HCT116 (cell line): ENCODE measurements at regions not wholly inside any gene's neighbourhood (a gene's known extent, or its start where the extent isn't known, plus 50 kb on each side); places are given as distances from the start of the nearest gene placed in this dataset.

Source experiments
- ATAC-seq: fragments of 200-7000 bp; cut with Tn5 transposase; 2 replicates; pipeline ENCODE4 v1.9.1; 2020; ENCODE audit warnings: mild to moderate bottlenecking, moderate library complexity
- BruUV-seq: library from RNA; stranded (reverse); fragments of 400-500 nt; replicated peaks from 2 replicates; lab custom pipeline; 2021; lab: Mats Ljungman, UMichigan
- CTCF ChIA-PET: fragments of 300-600 bp; sonication (Branson Sonifier 250); formaldehyde crosslinking; loops from one replicate; lab custom pipeline; 2021; ENCODE audit warnings: antibody characterized with exemption; lab: Charles Lee
- POLR2A ChIA-PET: fragments of 300-600, 350-600 bp; sonication (Branson Sonifier 250); formaldehyde crosslinking; loops from one replicate; lab custom pipeline; 2021; ENCODE audit warnings: antibody characterized with exemption; lab: Charles Lee
- RAD21 ChIA-PET, 2 experiments: fragments of 300-600 bp; sonication (Branson Sonifier 250); formaldehyde crosslinking; loops; one replicate each; lab custom pipeline; 2023; ENCODE audit warnings: low total read pairs in 2 of 2; ENCODE audit not compliant: uncharacterized antibody in 2 of 2, unreplicated experiment in 2 of 2, low non-redundant PET in 1 of 2; lab: Charles Lee
- DNase-seq: peaks from one replicate; pipeline ENCODE4 v3.0.0-alpha.2; 2010; ENCODE audit warnings: low read depth, low spot score
- H2AFZ ChIP-seq: fragments of 200-600 bp; shearing (Covaris generic), sonication (generic); 2 replicates; pipeline ENCODE4 v1.6.1; 2017; ENCODE audit warnings: low read depth, mixed run types, mixed read lengths, antibody characterized with exemption, low read length; ENCODE audit not compliant: poor library complexity, severe bottlenecking
- H3K27ac ChIP-seq: 2 replicates; pipeline ENCODE4 v1.5.1; 2012; ENCODE audit warnings: low read depth, low read length
- H3K27me3 ChIP-seq: fragments of 200-600 bp; sonication (generic); 2 replicates; pipeline ENCODE4 v1.6.1; 2016; ENCODE audit warnings: mixed run types, low read length, mixed read lengths; ENCODE audit not compliant: insufficient read depth
- H3K36me3 ChIP-seq, 2 experiments: fragments of 200-500 bp in 1 of 2; fragments of 200-600 bp in 1 of 2; sonication (Bioruptor generic) in 1 of 2; sonication (generic) in 1 of 2; 2 replicates each; pipeline versions ENCODE4 v1.5.1 to v1.6.1; 2014 to 2016; ENCODE audit warnings: low read length in 2 of 2, inconsistent platforms in 1 of 2, mixed read lengths in 1 of 2, mixed run types in 1 of 2; ENCODE audit not compliant: insufficient read depth in 2 of 2, control insufficient read depth in 1 of 2
- H3K4me1 ChIP-seq, 2 experiments: fragments of 200-600 bp in 1 of 2; sonication (generic) in 1 of 2; 2 replicates each; pipeline versions ENCODE4 v1.5.1 to v1.6.1; 2012 to 2017; ENCODE audit warnings: low read length in 2 of 2, inconsistent platforms in 1 of 2, mild to moderate bottlenecking in 1 of 2, mixed read lengths in 1 of 2, mixed run types in 1 of 2, moderate library complexity in 1 of 2; ENCODE audit not compliant: insufficient read depth in 2 of 2, control insufficient read depth in 1 of 2
- H3K4me2 ChIP-seq: fragments of 200-600 bp; sonication (generic); 2 replicates; pipeline ENCODE4 v1.6.1; 2017; ENCODE audit warnings: mixed run types, low read length, mixed read lengths
- H3K4me3 ChIP-seq, 2 experiments: fragments of 200-600 bp in 1 of 2; sonication (generic) in 1 of 2; replicated peaks in 1 of 2; 2 replicates each; pipeline ENCODE4 v1.5.1; 2011 to 2016; ENCODE audit warnings: low read length in 2 of 2, control low read depth in 1 of 2, low read depth in 1 of 2, mild to moderate bottlenecking in 1 of 2, mixed read lengths in 1 of 2, mixed run types in 1 of 2
- H3K79me2 ChIP-seq: fragments of 200-600 bp; sonication (generic); 2 replicates; pipeline ENCODE4 v1.6.1; 2017; ENCODE audit warnings: mild to moderate bottlenecking, mixed run types, low read length, moderate library complexity, mixed read lengths; ENCODE audit not compliant: insufficient read depth
- H3K9ac ChIP-seq: fragments of 200-600 bp; sonication (generic); 2 replicates; pipeline ENCODE4 v1.6.1; 2016; ENCODE audit warnings: low read length, mixed read lengths
- H3K9me2 ChIP-seq: fragments of 200-600 bp; sonication (generic), shearing (Covaris generic); 2 replicates; pipeline ENCODE4 v1.6.1; 2017; ENCODE audit warnings: mixed run types, mild to moderate bottlenecking, moderate library complexity; ENCODE audit not compliant: insufficient read depth
- H3K9me3 ChIP-seq, 2 experiments: fragments of 200-500 bp in 1 of 2; fragments of 200-600 bp in 1 of 2; sonication (Bioruptor generic) in 1 of 2; sonication (generic) in 1 of 2; 2 replicates each; pipeline ENCODE4 v1.6.1; 2014 to 2017; ENCODE audit warnings: low read length in 2 of 2, mixed read lengths in 2 of 2, inconsistent platforms in 1 of 2, low read depth in 1 of 2, mild to moderate bottlenecking in 1 of 2, mixed run types in 1 of 2, moderate library complexity in 1 of 2; ENCODE audit not compliant: control insufficient read depth in 1 of 2, insufficient read depth in 1 of 2
- H4K20me1 ChIP-seq: fragments of 200-600 bp; sonication (generic), shearing (Covaris generic); 2 replicates; pipeline ENCODE4 v1.6.1; 2017; ENCODE audit warnings: mixed run types, mild to moderate bottlenecking, moderate library complexity; ENCODE audit not compliant: insufficient read depth
- CBX3 ChIP-seq: IDR thresholded peaks from 2 replicates; pipeline ENCODE4 v1.6.1; 2012; ENCODE audit warnings: low read depth
- EGR1 ChIP-seq: IDR thresholded peaks from 2 replicates; pipeline ENCODE4 v1.6.1; 2012; ENCODE audit warnings: low read depth
- ELF1 ChIP-seq: IDR thresholded peaks from 2 replicates; pipeline ENCODE4 v1.6.1; 2012; ENCODE audit warnings: low read depth, borderline replicate concordance
- FOSL1 ChIP-seq: IDR thresholded peaks from 2 replicates; pipeline ENCODE4 v1.6.1; 2012; ENCODE audit warnings: low read depth
- MAX ChIP-seq: IDR thresholded peaks from 2 replicates; pipeline ENCODE4 v1.6.1; 2012
- POLR2AphosphoS5 ChIP-seq: IDR thresholded peaks from 2 replicates; pipeline ENCODE4 v1.6.1; 2011; ENCODE audit warnings: mild to moderate bottlenecking, low read depth, low read length, moderate library complexity
- RAD21 ChIP-seq: IDR thresholded peaks from 2 replicates; pipeline ENCODE4 v1.6.1; 2012; ENCODE audit warnings: low read depth, mild to moderate bottlenecking
- REST ChIP-seq: IDR thresholded peaks from 2 replicates; pipeline ENCODE4 v1.6.1; 2012; ENCODE audit warnings: low read depth
- SIN3A ChIP-seq: IDR thresholded peaks from 2 replicates; pipeline ENCODE4 v1.6.1; 2012; ENCODE audit warnings: low read depth
- SP1 ChIP-seq: IDR thresholded peaks from 2 replicates; pipeline ENCODE4 v1.6.1; 2012; ENCODE audit warnings: low read depth
- SRF ChIP-seq: IDR thresholded peaks from 2 replicates; pipeline ENCODE4 v1.6.1; 2012; ENCODE audit warnings: low read depth
- TCF7L2 ChIP-seq: IDR thresholded peaks from 2 replicates; pipeline ENCODE4 v1.7.0; 2011; ENCODE audit warnings: borderline replicate concordance, inconsistent platforms; ENCODE audit not compliant: insufficient read depth, insufficient read length; ENCODE audit errors: extremely low read depth
- ZFX ChIP-seq: fragments of 450-650 bp; IDR thresholded peaks from 2 replicates; pipeline ENCODE4 v1.6.1; 2017
- ZNF274 ChIP-seq: fragments of 200-500 bp; sonication (Bioruptor generic); IDR thresholded peaks from 2 replicates; pipeline ENCODE4 v1.6.1; 2014; ENCODE audit warnings: mild to moderate bottlenecking, low read depth, low read length, inconsistent platforms
- intact Hi-C: fragments of 100-400 bp; cut with micrococcal nuclease; formaldehyde crosslinking; loops from 2 replicates; pipeline ENCODE4 v1.10.0; 2022

GRCh38 chrX:109927663-109928273 is 75.1 kb upstream of the TMEM164 start:
- ATAC-seq: no peak
- Histone ChIP-seq H3K27ac (no peak overlapping the region), H2AFZ (no peak overlapping the region), H3K79me2 (no peaks in the 10 kb centered on the region), H3K4me2 (no peak overlapping the region), H3K9ac (no peak overlapping the region), H3K4me1 (no peaks in the 10 kb centered on the region), H4K20me1 (no peaks in the 10 kb centered on the region), H3K36me3 (no peaks in the 10 kb centered on the region), H3K27me3 (no peaks in the 10 kb centered on the region), H3K9me2 (no peaks in the 10 kb centered on the region), H3K9me3 (no peaks in the 10 kb centered on the region), H3K4me3 (no peak overlapping the region)
- ChIA-PET CTCF (no interaction called here), RAD21 (no interaction called here), POLR2A (no interaction called here)
- DNase-seq: no peak
- no TSS peak for BruUV-seq
- intact Hi-C loops: no loop called here
- TF ChIP-seq EGR1 (no peak), MAX (no peak), SRF (no peak), CBX3 (no peak), SP1 (no peak), TCF7L2 (no peak), FOSL1 (no peak), REST (no peak), SIN3A (no peak), ELF1 (no peak), ZFX (no peak), POLR2AphosphoS5 (no peak), ZNF274 (no peak), RAD21 (no peak)
- TF ChIP-seq, all 23 proteins: peak for 0
